CD4-positive, alpha-beta T cell (primary cell): ENCODE measurements at regions not wholly inside any gene's neighbourhood (a gene's known extent, or its start where the extent isn't known, plus 50 kb on each side); places are given as distances from the start of the nearest gene placed in this dataset.

Experiments
- ATAC-seq: fragments of 200-7000 bp; cut with Tn5 transposase; one replicate; pipeline ENCODE4 v1.10.0; 2022; ENCODE audit warnings: mild to moderate bottlenecking; ENCODE audit not compliant: poor library complexity
- CTCF ChIA-PET: fragments of 350-600 bp; sonication (Branson Sonifier 250); formaldehyde crosslinking; loops from one replicate; lab custom pipeline; 2021; ENCODE audit warnings: antibody characterized with exemption, inconsistent platforms; lab: Charles Lee
- POLR2A ChIA-PET: fragments of 350-600 bp; sonication (Branson Sonifier 250); formaldehyde crosslinking; loops from one replicate; lab custom pipeline; 2021; ENCODE audit warnings: antibody characterized with exemption, inconsistent platforms; lab: Charles Lee
- DNase-seq, 14 experiments: peaks; one replicate each; pipeline ENCODE4 v3.0.0-alpha.2; 2013 to 2020; ENCODE audit warnings: mixed read lengths in 2 of 14
- H3K27ac ChIP-seq, 2 donors: one replicate each; pipeline versions ENCODE4 v1.5.1 to v1.7.0; 2013; ENCODE audit warnings: low read length in 2 of 2, low read depth in 1 of 2, mild to moderate bottlenecking in 1 of 2
- H3K27me3 ChIP-seq, 2 experiments: 1 replicate in 1 of 2; 2 replicates in 1 of 2; pipeline versions ENCODE4 v1.6.1 to v1.7.0; 2013; ENCODE audit warnings: low read length in 2 of 2, control low read depth in 1 of 2, mild to moderate bottlenecking in 1 of 2, moderate library complexity in 1 of 2; ENCODE audit not compliant: insufficient read depth in 2 of 2, control insufficient read depth in 1 of 2
- H3K36me3 ChIP-seq: one replicate; pipeline ENCODE4 v1.6.1; 2013; ENCODE audit warnings: low read length, control low read depth; ENCODE audit not compliant: insufficient read depth
- H3K4me1 ChIP-seq: one replicate; pipeline ENCODE4 v1.6.1; 2013; ENCODE audit warnings: low read length, control low read depth; ENCODE audit not compliant: insufficient read depth
- H3K4me3 ChIP-seq: one replicate; pipeline ENCODE4 v1.5.1; 2013; ENCODE audit warnings: mild to moderate bottlenecking, low read length, moderate library complexity
- H3K9me3 ChIP-seq, 2 experiments: 1 replicate in 1 of 2; 2 replicates in 1 of 2; pipeline versions ENCODE4 v1.6.1 to v1.7.0; 2013; ENCODE audit warnings: low read length in 2 of 2, mild to moderate bottlenecking in 2 of 2, control low read depth in 1 of 2, moderate library complexity in 1 of 2; ENCODE audit not compliant: control insufficient read depth in 1 of 2, insufficient read depth in 1 of 2
- H3K27ac Mint-ChIP-seq: one replicate; pipeline ENCODE4 v1.8.0; 2020; ENCODE audit warnings: mixed read lengths
- H3K27me3 Mint-ChIP-seq: one replicate; pipeline ENCODE4 v1.8.0; 2021; ENCODE audit warnings: mixed read lengths
- H3K36me3 Mint-ChIP-seq: one replicate; pipeline ENCODE4 v1.8.0; 2021; ENCODE audit warnings: low read depth, mixed read lengths
- H3K4me1 Mint-ChIP-seq: one replicate; pipeline ENCODE4 v1.8.0; 2021; ENCODE audit warnings: low read depth, mixed read lengths
- H3K4me3 Mint-ChIP-seq: one replicate; pipeline ENCODE4 v1.8.0; 2020; ENCODE audit warnings: mild to moderate bottlenecking, mixed read lengths
- H3K9me3 Mint-ChIP-seq: one replicate; pipeline ENCODE4 v1.8.0; 2020; ENCODE audit warnings: mixed read lengths
- CTCF ChIP-seq: fragments of 200-600 bp; IDR thresholded peaks from one replicate; pipeline ENCODE4 v1.8.0; 2022; ENCODE audit warnings: antibody characterized with exemption, mild to moderate bottlenecking
- intact Hi-C, 2 experiments: fragments of 100-400 bp; cut with DNase I in 1 of 2; cut with micrococcal nuclease in 1 of 2; formaldehyde crosslinking; loops; one replicate each; pipeline versions ENCODE4 v1.15.1 to v1.9.0; 2023 to 2025; cut with DNase I, micrococcal nuclease

- Histone ChIP-seq H3K27me3 (peaks cover 0 to 2% of the 10 kb centered on the region in 2 experiments), H3K4me3 (no peak overlapping the region), H3K27ac (no peak overlapping the region), H3K9me3 (no peaks in the 10 kb centered on the region), H3K4me1 (no peaks in the 10 kb centered on the region), H3K36me3 (no peaks in the 10 kb centered on the region)
- Mint-ChIP-seq H3K4me3 (no peak overlapping the region), H3K27me3 (peaks cover 10% of the 10 kb centered on the region), H3K9me3 (no peaks in the 10 kb centered on the region), H3K27ac (no peak overlapping the region), H3K4me1 (no peaks in the 10 kb centered on the region), H3K36me3 (no peaks in the 10 kb centered on the region)
- DNase-seq (no peak), ATAC-seq (no peak)
- intact Hi-C loops = no loop called here
- CTCF ChIA-PET = no interaction called here
- no peak for TF ChIP-seq CTCF
- POLR2A ChIA-PET = no interaction called here
These were observed 78.9 kb upstream of the POU2AF2 start for GRCh38 chr11:111166598-111166997.

DNA sequence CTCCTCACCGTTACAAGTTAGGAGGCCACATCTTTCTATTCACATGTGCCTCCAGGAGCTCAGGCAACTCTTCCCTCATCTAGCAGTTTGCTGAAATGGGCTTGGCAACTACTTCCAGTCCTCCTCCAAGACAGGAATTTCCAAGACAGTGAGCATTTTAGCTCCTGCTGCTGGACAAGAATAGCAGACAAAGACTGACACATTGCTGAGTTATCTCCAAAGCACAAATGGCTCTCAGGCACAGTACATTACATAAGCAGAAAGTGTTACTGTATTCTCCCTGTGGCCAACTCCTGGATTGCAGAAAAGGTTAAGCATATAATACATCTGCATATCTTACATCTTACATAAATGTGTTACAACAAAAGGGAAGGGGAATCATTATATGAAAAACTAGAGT is 83.2 kb upstream of the POU2AF2 start:
- H3K9me3 Mint-ChIP-seq = no peaks in the 10 kb centered on the region
- no peaks in the 10 kb centered on the region for H3K36me3 ChIP-seq
- CTCF ChIA-PET = interaction anchor here (0.9 kb wide), 1 partner anchor 24 kb away, joined by 3 read pairs; no protein-coding TSS in a partner anchor
- peaks cover 14% of the 10 kb centered on the region for H3K27me3 Mint-ChIP-seq
- H3K4me3 Mint-ChIP-seq = no peak overlapping the region
- H3K9me3 ChIP-seq = no peaks in the 10 kb centered on the region
- no peak for DNase-seq
- no peaks in the 10 kb centered on the region for H3K27me3 ChIP-seq
- H3K27ac ChIP-seq = no peak overlapping the region
- no peaks in the 10 kb centered on the region for H3K36me3 Mint-ChIP-seq
- no peak for TF ChIP-seq CTCF
- intact Hi-C loops = no loop called here
- H3K4me1 Mint-ChIP-seq = no peaks in the 10 kb centered on the region
- no peak overlapping the region for H3K27ac Mint-ChIP-seq
- POLR2A ChIA-PET = no interaction called here
- no peak for ATAC-seq
- no peaks in the 10 kb centered on the region for H3K4me1 ChIP-seq
- no peak overlapping the region for H3K4me3 ChIP-seq

DNA sequence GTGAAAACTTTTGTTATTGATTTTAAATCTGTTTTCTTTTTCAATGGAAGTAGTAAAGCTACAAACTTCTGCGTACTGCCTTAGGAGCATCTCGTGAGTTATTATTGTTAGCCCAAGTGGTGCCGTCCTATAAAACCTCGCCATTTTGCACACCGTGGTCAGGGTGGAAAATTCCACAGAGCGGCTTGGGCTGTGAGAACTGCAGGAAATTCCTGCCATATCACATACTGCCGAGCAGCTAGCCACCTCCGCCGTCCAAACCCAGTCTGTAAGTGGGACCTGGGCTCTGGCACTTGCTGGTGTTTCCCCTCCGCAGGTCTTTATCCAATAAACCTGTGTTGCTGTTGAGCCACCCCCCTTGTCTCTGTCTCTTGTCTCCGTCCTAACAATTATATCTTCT is 88.0 kb upstream of the POU2AF2 start:
- peaks cover 9% of the 10 kb centered on the region for H3K27me3 Mint-ChIP-seq
- Histone ChIP-seq H3K9me3 (no peaks in the 10 kb centered on the region), H3K4me3 (no peak overlapping the region), H3K4me1 (no peaks in the 10 kb centered on the region), H3K36me3 (no peaks in the 10 kb centered on the region), H3K27ac (no peak overlapping the region), H3K27me3 (no peaks in the 10 kb centered on the region)
- H3K27ac Mint-ChIP-seq = no peak overlapping the region
- CTCF ChIA-PET = no interaction called here
- intact Hi-C loops = no loop called here
- no peaks in the 10 kb centered on the region for H3K9me3 Mint-ChIP-seq
- TF ChIP-seq CTCF = no peak
- no peaks in the 10 kb centered on the region for H3K36me3 Mint-ChIP-seq
- H3K4me3 Mint-ChIP-seq = no peak overlapping the region
- H3K4me1 Mint-ChIP-seq = no peaks in the 10 kb centered on the region
- DNase-seq (no peak), ATAC-seq (no peak)
- POLR2A ChIA-PET = no interaction called here
